Liver (tissue), 8 donors: ENCODE measurements at regions not wholly inside any gene's neighbourhood (a gene's known extent, or its start where the extent isn't known, plus 50 kb on each side); places are given as distances from the start of the nearest gene placed in this dataset.

ENCODE experiments used
- DNase-seq: peaks from one replicate; pipeline ENCODE4 v3.0.0-alpha.2; 2017; ENCODE audit warnings: low spot score
- H3K27ac ChIP-seq, 2 donors: one replicate each; pipeline ENCODE4 v1.7.0; 2013; ENCODE audit warnings: inconsistent platforms in 2 of 2, low read length in 2 of 2, control low read depth in 1 of 2, low read depth in 1 of 2, mild to moderate bottlenecking in 1 of 2
- H3K27me3 ChIP-seq, 4 donors: one replicate each; pipeline versions ENCODE4 v1.6.1 to v1.7.0; 2013; ENCODE audit warnings: low read length in 3 of 4, inconsistent platforms in 1 of 4, mild to moderate bottlenecking in 1 of 4, moderate library complexity in 1 of 4; ENCODE audit not compliant: control insufficient read depth in 4 of 4, insufficient read depth in 4 of 4
- H3K36me3 ChIP-seq, 4 donors: one replicate each; pipeline versions ENCODE4 v1.6.1 to v1.7.0; 2013; ENCODE audit warnings: low read length in 3 of 4, mild to moderate bottlenecking in 3 of 4, low read depth in 1 of 4, moderate library complexity in 1 of 4; ENCODE audit not compliant: control insufficient read depth in 4 of 4, insufficient read depth in 3 of 4
- H3K4me1 ChIP-seq, 4 donors: one replicate each; pipeline versions ENCODE4 v1.6.1 to v1.7.0; 2013; ENCODE audit warnings: low read length in 3 of 4, mild to moderate bottlenecking in 3 of 4, moderate library complexity in 1 of 4; ENCODE audit not compliant: control insufficient read depth in 4 of 4, insufficient read depth in 4 of 4
- H3K4me3 ChIP-seq, 3 donors: one replicate each; pipeline versions ENCODE4 v1.6.1 to v1.7.0; 2013; ENCODE audit warnings: low read length in 3 of 3, control low read depth in 1 of 3, low read depth in 1 of 3, mild to moderate bottlenecking in 1 of 3
- H3K9ac ChIP-seq, 2 donors: one replicate each; pipeline ENCODE4 v1.7.0; 2013; ENCODE audit warnings: low read length in 2 of 2, mild to moderate bottlenecking in 2 of 2, moderate library complexity in 2 of 2, control low read depth in 1 of 2, low read depth in 1 of 2
- H3K9me3 ChIP-seq, 4 donors: one replicate each; pipeline versions ENCODE4 v1.6.1 to v1.7.0; 2013; ENCODE audit warnings: low read length in 3 of 4; ENCODE audit not compliant: control insufficient read depth in 4 of 4
- EGR1 ChIP-seq, 2 donors: IDR thresholded peaks; 2 replicates each; pipeline ENCODE4 v1.6.1; 2016 to 2018; ENCODE audit warnings: antibody characterized with exemption in 2 of 2, low read depth in 2 of 2
- FOXA1 ChIP-seq: IDR thresholded peaks from 2 replicates; pipeline ENCODE4 v1.6.1; 2016; ENCODE audit warnings: antibody characterized with exemption
- FOXA2 ChIP-seq: IDR thresholded peaks from 2 replicates; pipeline ENCODE4 v1.6.1; 2016; ENCODE audit warnings: antibody characterized with exemption
- GABPA ChIP-seq, 2 donors: IDR thresholded peaks in 1 of 2; conservative IDR thresholded peaks in 1 of 2; 2 replicates each; pipeline ENCODE4 v1.6.1; 2016; ENCODE audit warnings: antibody characterized with exemption in 2 of 2, mild to moderate bottlenecking in 1 of 2, moderate library complexity in 1 of 2
- HNF4A ChIP-seq, 2 donors: conservative IDR thresholded peaks; 2 replicates each; pipeline ENCODE4 v1.6.1; 2016; ENCODE audit warnings: antibody characterized with exemption in 2 of 2, mild to moderate bottlenecking in 2 of 2
- HNF4G ChIP-seq: IDR thresholded peaks from 2 replicates; pipeline ENCODE4 v1.6.1; 2016; ENCODE audit warnings: antibody characterized with exemption
- JUND ChIP-seq, 2 donors: IDR thresholded peaks; 2 replicates each; pipeline ENCODE4 v1.6.1; 2016; ENCODE audit warnings: antibody characterized with exemption in 2 of 2
- NR2F2 ChIP-seq: IDR thresholded peaks from 2 replicates; pipeline ENCODE4 v1.6.1; 2016; ENCODE audit warnings: antibody characterized with exemption
- RAD21 ChIP-seq, 2 donors: IDR thresholded peaks; 2 replicates each; pipeline ENCODE4 v1.6.1; 2016; ENCODE audit warnings: antibody characterized with exemption in 2 of 2, mild to moderate bottlenecking in 2 of 2
- RXRA ChIP-seq, 2 donors: IDR thresholded peaks; 2 replicates each; pipeline ENCODE4 v1.6.1; 2017 to 2018; ENCODE audit warnings: antibody characterized with exemption in 2 of 2, mild to moderate bottlenecking in 1 of 2
- SP1 ChIP-seq: IDR thresholded peaks from 2 replicates; pipeline ENCODE4 v1.6.1; 2018; ENCODE audit warnings: antibody characterized with exemption, mild to moderate bottlenecking
- TAF1 ChIP-seq: conservative IDR thresholded peaks from 2 replicates; pipeline ENCODE4 v1.6.1; 2016; ENCODE audit warnings: antibody characterized with exemption, mild to moderate bottlenecking
- YY1 ChIP-seq: IDR thresholded peaks from 2 replicates; pipeline ENCODE4 v1.6.1; 2016; ENCODE audit warnings: antibody characterized with exemption, mild to moderate bottlenecking
- WGBS: extraction: QIAGEN DNeasy Blood & Tissue Kit; methylation state at CpG from one replicate; pipeline ENCODE4 v1.1.7; 2013; 5-methylcytosine and 5-hydroxymethylcytosine counted together
- TF ChIP-seq, protein P1 (sequence below): fragments of 150-350 bp; IDR thresholded peaks from 2 replicates; pipeline ENCODE4 v1.5.1; 2017; ENCODE audit warnings: improper control_type of control experiment, low read depth, low read length; ENCODE audit not compliant: missing input control
- TF ChIP-seq, protein P2 (sequence below): IDR thresholded peaks from 2 replicates; pipeline ENCODE4 v1.6.1; 2016; ENCODE audit warnings: antibody characterized with exemption
- TF ChIP-seq, protein P3 (sequence below): IDR thresholded peaks from 2 replicates; pipeline ENCODE4 v1.6.1; 2016; ENCODE audit warnings: antibody characterized with exemption, mild to moderate bottlenecking
- TF ChIP-seq, protein P4 (sequence below): IDR thresholded peaks from 2 replicates; pipeline ENCODE4 v1.6.1; 2016; ENCODE audit warnings: antibody characterized with exemption
- TF ChIP-seq, protein P5 (sequence below): IDR thresholded peaks from 2 replicates; pipeline ENCODE4 v1.6.1; 2016; ENCODE audit warnings: antibody characterized with exemption
- donor health status: healthy.
- donor health status: healthy.
- donor health status: healthy.
- donor health status: healthy.
- donor health status: healthy.

DNA sequence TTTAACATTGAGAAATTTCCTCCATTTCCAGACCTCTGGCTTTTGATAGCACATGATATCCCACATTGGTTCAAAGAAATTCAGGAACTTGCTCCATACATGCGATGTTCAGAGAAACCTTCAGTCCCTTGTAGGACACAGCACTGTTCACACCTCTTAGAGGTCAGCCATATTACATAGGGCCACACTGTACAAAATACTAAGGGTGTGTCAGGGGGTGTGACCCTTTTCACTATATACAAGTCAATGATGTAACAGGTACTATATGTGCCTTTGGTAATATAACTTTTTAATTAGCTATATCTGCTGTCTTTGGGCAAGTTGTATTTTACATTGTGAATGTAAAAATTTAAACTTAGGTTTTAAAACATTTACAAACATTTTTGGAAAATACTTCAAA lies 505.5 kb downstream of the ENC1 start:
- Histone ChIP-seq H3K27ac (no peak overlapping the region), H3K36me3 (no peaks in the 10 kb centered on the region), H3K27me3 (peaks cover 0 to 3% (median 0%) of the 10 kb centered on the region in 4 donors), H3K4me3 (no peak overlapping the region), H3K9ac (no peak overlapping the region), H3K9me3 (no peaks in the 10 kb centered on the region), H3K4me1 (no peaks in the 10 kb centered on the region)
- 96% methylated on average over 1 of the region's 1 CpG for WGBS
- TF ChIP-seq NR2F2 = no peak
- TF ChIP-seq RAD21 (IDR thresholded peaks at IDR 0.05) = no peak
- no peak for TF ChIP-seq SP1
- TF ChIP-seq, protein P1, sequence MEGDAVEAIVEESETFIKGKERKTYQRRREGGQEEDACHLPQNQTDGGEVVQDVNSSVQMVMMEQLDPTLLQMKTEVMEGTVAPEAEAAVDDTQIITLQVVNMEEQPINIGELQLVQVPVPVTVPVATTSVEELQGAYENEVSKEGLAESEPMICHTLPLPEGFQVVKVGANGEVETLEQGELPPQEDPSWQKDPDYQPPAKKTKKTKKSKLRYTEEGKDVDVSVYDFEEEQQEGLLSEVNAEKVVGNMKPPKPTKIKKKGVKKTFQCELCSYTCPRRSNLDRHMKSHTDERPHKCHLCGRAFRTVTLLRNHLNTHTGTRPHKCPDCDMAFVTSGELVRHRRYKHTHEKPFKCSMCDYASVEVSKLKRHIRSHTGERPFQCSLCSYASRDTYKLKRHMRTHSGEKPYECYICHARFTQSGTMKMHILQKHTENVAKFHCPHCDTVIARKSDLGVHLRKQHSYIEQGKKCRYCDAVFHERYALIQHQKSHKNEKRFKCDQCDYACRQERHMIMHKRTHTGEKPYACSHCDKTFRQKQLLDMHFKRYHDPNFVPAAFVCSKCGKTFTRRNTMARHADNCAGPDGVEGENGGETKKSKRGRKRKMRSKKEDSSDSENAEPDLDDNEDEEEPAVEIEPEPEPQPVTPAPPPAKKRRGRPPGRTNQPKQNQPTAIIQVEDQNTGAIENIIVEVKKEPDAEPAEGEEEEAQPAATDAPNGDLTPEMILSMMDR = no peak
- TF ChIP-seq EGR1 (IDR thresholded peaks at IDR 0.05; ENCODE audit: low read depth in 2 of 2) = no peak
- no peak for TF ChIP-seq JUND (IDR thresholded peaks at IDR 0.05)
- TF ChIP-seq HNF4G = no peak
- TF ChIP-seq, protein P2, sequence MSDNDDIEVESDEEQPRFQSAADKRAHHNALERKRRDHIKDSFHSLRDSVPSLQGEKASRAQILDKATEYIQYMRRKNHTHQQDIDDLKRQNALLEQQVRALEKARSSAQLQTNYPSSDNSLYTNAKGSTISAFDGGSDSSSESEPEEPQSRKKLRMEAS = no peak
- TF ChIP-seq RXRA (IDR thresholded peaks at IDR 0.05) = no peak
- TF ChIP-seq FOXA1 = no peak
- TF ChIP-seq, protein P3, sequence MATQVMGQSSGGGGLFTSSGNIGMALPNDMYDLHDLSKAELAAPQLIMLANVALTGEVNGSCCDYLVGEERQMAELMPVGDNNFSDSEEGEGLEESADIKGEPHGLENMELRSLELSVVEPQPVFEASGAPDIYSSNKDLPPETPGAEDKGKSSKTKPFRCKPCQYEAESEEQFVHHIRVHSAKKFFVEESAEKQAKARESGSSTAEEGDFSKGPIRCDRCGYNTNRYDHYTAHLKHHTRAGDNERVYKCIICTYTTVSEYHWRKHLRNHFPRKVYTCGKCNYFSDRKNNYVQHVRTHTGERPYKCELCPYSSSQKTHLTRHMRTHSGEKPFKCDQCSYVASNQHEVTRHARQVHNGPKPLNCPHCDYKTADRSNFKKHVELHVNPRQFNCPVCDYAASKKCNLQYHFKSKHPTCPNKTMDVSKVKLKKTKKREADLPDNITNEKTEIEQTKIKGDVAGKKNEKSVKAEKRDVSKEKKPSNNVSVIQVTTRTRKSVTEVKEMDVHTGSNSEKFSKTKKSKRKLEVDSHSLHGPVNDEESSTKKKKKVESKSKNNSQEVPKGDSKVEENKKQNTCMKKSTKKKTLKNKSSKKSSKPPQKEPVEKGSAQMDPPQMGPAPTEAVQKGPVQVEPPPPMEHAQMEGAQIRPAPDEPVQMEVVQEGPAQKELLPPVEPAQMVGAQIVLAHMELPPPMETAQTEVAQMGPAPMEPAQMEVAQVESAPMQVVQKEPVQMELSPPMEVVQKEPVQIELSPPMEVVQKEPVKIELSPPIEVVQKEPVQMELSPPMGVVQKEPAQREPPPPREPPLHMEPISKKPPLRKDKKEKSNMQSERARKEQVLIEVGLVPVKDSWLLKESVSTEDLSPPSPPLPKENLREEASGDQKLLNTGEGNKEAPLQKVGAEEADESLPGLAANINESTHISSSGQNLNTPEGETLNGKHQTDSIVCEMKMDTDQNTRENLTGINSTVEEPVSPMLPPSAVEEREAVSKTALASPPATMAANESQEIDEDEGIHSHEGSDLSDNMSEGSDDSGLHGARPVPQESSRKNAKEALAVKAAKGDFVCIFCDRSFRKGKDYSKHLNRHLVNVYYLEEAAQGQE = no peak
- no peak for TF ChIP-seq GABPA (IDR thresholded peaks at IDR 0.05 in 1 of 2, conservative IDR thresholded peaks at IDR 0.05 in 1 of 2)
- TF ChIP-seq, protein P4, sequence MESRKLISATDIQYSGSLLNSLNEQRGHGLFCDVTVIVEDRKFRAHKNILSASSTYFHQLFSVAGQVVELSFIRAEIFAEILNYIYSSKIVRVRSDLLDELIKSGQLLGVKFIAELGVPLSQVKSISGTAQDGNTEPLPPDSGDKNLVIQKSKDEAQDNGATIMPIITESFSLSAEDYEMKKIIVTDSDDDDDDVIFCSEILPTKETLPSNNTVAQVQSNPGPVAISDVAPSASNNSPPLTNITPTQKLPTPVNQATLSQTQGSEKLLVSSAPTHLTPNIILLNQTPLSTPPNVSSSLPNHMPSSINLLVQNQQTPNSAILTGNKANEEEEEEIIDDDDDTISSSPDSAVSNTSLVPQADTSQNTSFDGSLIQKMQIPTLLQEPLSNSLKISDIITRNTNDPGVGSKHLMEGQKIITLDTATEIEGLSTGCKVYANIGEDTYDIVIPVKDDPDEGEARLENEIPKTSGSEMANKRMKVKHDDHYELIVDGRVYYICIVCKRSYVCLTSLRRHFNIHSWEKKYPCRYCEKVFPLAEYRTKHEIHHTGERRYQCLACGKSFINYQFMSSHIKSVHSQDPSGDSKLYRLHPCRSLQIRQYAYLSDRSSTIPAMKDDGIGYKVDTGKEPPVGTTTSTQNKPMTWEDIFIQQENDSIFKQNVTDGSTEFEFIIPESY = no peak
- no peak for TF ChIP-seq FOXA2
- TF ChIP-seq HNF4A (conservative IDR thresholded peaks at IDR 0.05) = no peak
- no peak for TF ChIP-seq YY1
- TF ChIP-seq TAF1 = no peak
- TF ChIP-seq, protein P5, sequence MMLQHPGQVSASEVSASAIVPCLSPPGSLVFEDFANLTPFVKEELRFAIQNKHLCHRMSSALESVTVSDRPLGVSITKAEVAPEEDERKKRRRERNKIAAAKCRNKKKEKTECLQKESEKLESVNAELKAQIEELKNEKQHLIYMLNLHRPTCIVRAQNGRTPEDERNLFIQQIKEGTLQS = no peak
- no peak for DNase-seq
